Endothelial cell of umbilical vein (primary cell): ENCODE measurements at regions not wholly inside any gene's neighbourhood (a gene's known extent, or its start where the extent isn't known, plus 50 kb on each side); places are given as distances from the start of the nearest gene placed in this dataset.

Experiments
- EZH2 ChIP-seq: IDR thresholded peaks from 2 replicates; pipeline ENCODE4 v1.6.1; 2012; ENCODE audit warnings: borderline replicate concordance, low read depth, mild to moderate bottlenecking, moderate library complexity, low read length, inconsistent platforms; ENCODE audit not compliant: severe bottlenecking
- FOS ChIP-seq: IDR thresholded peaks from 2 replicates; pipeline ENCODE4 v1.6.1; 2011; ENCODE audit warnings: mild to moderate bottlenecking, low read length, moderate library complexity, borderline replicate concordance; ENCODE audit not compliant: insufficient read depth
- TF ChIP-seq, protein P1 (sequence below), 2 donors: IDR thresholded peaks; 1 replicate in 1 of 2; 2 replicates in 1 of 2; pipeline ENCODE4 v1.5.1; 2011; ENCODE audit warnings: low read length in 2 of 2, mild to moderate bottlenecking in 2 of 2, moderate library complexity in 2 of 2, control low read depth in 1 of 2, inconsistent platforms in 1 of 2, low read depth in 1 of 2; ENCODE audit not compliant: insufficient read depth in 1 of 2; ENCODE audit errors: extremely low read depth in 1 of 2

DNA sequence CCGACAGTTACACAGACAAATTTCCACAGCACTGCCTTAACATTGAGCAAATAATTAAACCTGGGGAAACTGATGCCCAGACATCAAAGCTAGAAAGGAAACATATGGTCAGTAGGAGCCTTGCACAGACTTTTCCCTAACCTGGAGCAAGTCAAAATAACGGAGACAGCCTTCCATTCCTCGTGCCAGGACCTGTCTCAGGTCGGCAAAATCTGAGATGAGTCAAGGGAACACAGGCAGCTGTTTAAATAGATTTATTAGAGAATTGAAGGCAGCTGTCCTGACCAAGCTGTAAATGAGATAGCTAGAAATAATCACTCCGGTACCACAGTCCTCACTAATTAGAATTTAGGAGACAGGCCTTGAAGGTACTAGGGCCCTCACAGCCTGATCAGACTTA, 81.2 kb downstream of the RAMP3 start:
- TF ChIP-seq, protein P1, sequence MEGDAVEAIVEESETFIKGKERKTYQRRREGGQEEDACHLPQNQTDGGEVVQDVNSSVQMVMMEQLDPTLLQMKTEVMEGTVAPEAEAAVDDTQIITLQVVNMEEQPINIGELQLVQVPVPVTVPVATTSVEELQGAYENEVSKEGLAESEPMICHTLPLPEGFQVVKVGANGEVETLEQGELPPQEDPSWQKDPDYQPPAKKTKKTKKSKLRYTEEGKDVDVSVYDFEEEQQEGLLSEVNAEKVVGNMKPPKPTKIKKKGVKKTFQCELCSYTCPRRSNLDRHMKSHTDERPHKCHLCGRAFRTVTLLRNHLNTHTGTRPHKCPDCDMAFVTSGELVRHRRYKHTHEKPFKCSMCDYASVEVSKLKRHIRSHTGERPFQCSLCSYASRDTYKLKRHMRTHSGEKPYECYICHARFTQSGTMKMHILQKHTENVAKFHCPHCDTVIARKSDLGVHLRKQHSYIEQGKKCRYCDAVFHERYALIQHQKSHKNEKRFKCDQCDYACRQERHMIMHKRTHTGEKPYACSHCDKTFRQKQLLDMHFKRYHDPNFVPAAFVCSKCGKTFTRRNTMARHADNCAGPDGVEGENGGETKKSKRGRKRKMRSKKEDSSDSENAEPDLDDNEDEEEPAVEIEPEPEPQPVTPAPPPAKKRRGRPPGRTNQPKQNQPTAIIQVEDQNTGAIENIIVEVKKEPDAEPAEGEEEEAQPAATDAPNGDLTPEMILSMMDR (IDR thresholded peaks at IDR 0.05; ENCODE audit: extremely low read depth in 1 of 2, insufficient read depth in 1 of 2, low read depth in 1 of 2, low read length in 2 of 2): no peak
- TF ChIP-seq EZH2: no peak
- TF ChIP-seq FOS: no peak
